Caco-2 (cell line): ENCODE measurements at regions not wholly inside any gene's neighbourhood (a gene's known extent, or its start where the extent isn't known, plus 50 kb on each side); places are given as distances from the start of the nearest gene placed in this dataset.
"Not testable (repeated sequence)": the region's sequence is repeated elsewhere in the genome, so short reads cannot be mapped to it uniquely, and the experiment has no call there.

ENCODE experiments used
- BruUV-seq: library from RNA; stranded (reverse); fragments of 400-500 nt; replicated peaks from 2 replicates; lab custom pipeline; 2021; lab: Mats Ljungman, UMichigan
- CTCF ChIA-PET: fragments of 300-600 bp; sonication (Branson Sonifier 250); formaldehyde crosslinking; loops from one replicate; lab custom pipeline; 2022; ENCODE audit warnings: antibody characterized with exemption; lab: Charles Lee
- POLR2A ChIA-PET: fragments of 300-600 bp; sonication (Branson Sonifier 250); formaldehyde crosslinking; loops from one replicate; lab custom pipeline; 2022; ENCODE audit warnings: antibody characterized with exemption; lab: Charles Lee
- DNase-seq, 2 experiments: peaks; one replicate each; pipeline versions ENCODE4 v3.0.0 to v3.0.0-alpha.2; 2020 to 2022
- H3K27me3 ChIP-seq: replicated peaks from 2 replicates; pipeline ENCODE4 v1.6.0; 2011; ENCODE audit warnings: low read length; ENCODE audit not compliant: control insufficient read depth, insufficient read depth
- H3K36me3 ChIP-seq: 2 replicates; pipeline ENCODE4 v1.5.1; 2011; ENCODE audit warnings: low read length; ENCODE audit not compliant: control insufficient read depth, insufficient read depth
- H3K4me1 ChIP-seq: fragments of 250-450 bp; sonication (Bioruptor Pico); 2 replicates; pipeline ENCODE4 v1.5.1; 2020; ENCODE audit warnings: mild to moderate bottlenecking
- H3K4me3 ChIP-seq: 2 replicates; pipeline ENCODE4 v1.5.1; 2011; ENCODE audit warnings: low read depth, mild to moderate bottlenecking, control low read depth, low read length
- H3K9me3 ChIP-seq: fragments of 250-450 bp; sonication (Bioruptor Pico); 2 replicates; pipeline ENCODE4 v1.5.1; 2020; ENCODE audit warnings: mild to moderate bottlenecking, moderate library complexity
- H3K27ac Mint-ChIP-seq: one replicate; pipeline ENCODE4 v1.8.0; 2022; ENCODE audit warnings: mixed read lengths; ENCODE audit not compliant: unreplicated experiment
- H3K27me3 Mint-ChIP-seq: one replicate; pipeline ENCODE4 v1.8.0; 2022; ENCODE audit warnings: mixed read lengths; ENCODE audit not compliant: insufficient read depth, unreplicated experiment
- H3K36me3 Mint-ChIP-seq: one replicate; pipeline ENCODE4 v1.8.0; 2022; ENCODE audit warnings: mild to moderate bottlenecking, mixed read lengths; ENCODE audit not compliant: insufficient read depth, unreplicated experiment
- H3K4me1 Mint-ChIP-seq: one replicate; pipeline ENCODE4 v1.8.0; 2022; ENCODE audit warnings: low read depth, mixed read lengths; ENCODE audit not compliant: unreplicated experiment
- H3K4me3 Mint-ChIP-seq: one replicate; pipeline ENCODE4 v1.8.0; 2022; ENCODE audit warnings: mild to moderate bottlenecking, moderate library complexity, mixed read lengths; ENCODE audit not compliant: unreplicated experiment
- H3K9me3 Mint-ChIP-seq: one replicate; pipeline ENCODE4 v1.8.0; 2022; ENCODE audit warnings: mixed read lengths; ENCODE audit not compliant: unreplicated experiment
- CTCF ChIP-seq, 2 experiments: fragments of 200-600 bp in 1 of 2; IDR thresholded peaks; 1 replicate in 1 of 2; 2 replicates in 1 of 2; pipeline versions ENCODE4 v1.5.1 to v1.8.0; 2011 to 2022; ENCODE audit warnings: antibody characterized with exemption in 1 of 2, control low read depth in 1 of 2, inconsistent platforms in 1 of 2, low read depth in 1 of 2, low read length in 1 of 2, mild to moderate bottlenecking in 1 of 2, moderate library complexity in 1 of 2; ENCODE audit not compliant: insufficient read depth in 1 of 2, severe bottlenecking in 1 of 2, unreplicated experiment in 1 of 2
- intact Hi-C: fragments of 100-400 bp; cut with micrococcal nuclease; formaldehyde crosslinking; loops from one replicate; pipeline ENCODE4 v1.10.0; 2022; ENCODE audit not compliant: unreplicated experiment

DNA sequence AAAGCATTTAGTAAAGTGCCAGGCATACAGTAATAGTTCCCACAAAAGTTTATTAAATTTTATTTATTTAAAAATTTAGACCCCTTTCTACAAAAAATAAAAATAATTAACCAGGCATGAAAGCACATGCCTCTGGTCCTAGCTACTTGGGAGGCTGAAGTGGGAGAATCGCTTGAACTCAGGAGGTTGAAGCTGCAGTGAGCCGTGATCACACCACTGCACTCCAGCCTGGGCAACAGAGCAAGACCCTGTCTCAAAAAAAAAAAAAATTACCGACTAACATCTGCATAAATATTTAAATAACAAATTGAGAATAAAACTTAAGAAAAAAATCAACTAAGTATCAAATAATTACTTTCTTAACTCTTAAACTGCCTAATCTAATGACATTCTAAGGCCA is 64.3 kb upstream of the TRIM24 start:
- ChIA-PET POLR2A (no interaction called here), CTCF (no interaction called here)
- H3K4me3 ChIP-seq, result no peak overlapping the region
- TF ChIP-seq CTCF (IDR thresholded peaks at IDR 0.05; ENCODE audit: insufficient read depth in 1 of 2, low read depth in 1 of 2, low read length in 1 of 2, severe bottlenecking in 1 of 2, unreplicated experiment in 1 of 2), result no peak
- no peak for DNase-seq
- H3K36me3 Mint-ChIP-seq, result peaks cover 22% of the 10 kb centered on the region
- H3K9me3 Mint-ChIP-seq, result peaks cover 32% of the 10 kb centered on the region
- H3K36me3 ChIP-seq, result peaks cover 2% of the 10 kb centered on the region; the same call in 1 of the 2 replicates
- H3K27me3 ChIP-seq, result no peaks in the 10 kb centered on the region
- no peaks in the 10 kb centered on the region for H3K27me3 Mint-ChIP-seq
- intact Hi-C loops, result loop anchor here (1.0 to 10.0 kb wide), 6 partner anchors 22 to 443 kb away; partner anchors contain the start of gene TRIM24
- peaks cover 17% of the 10 kb centered on the region for H3K4me1 Mint-ChIP-seq
- TSS peak; percentile 78 for BruUV-seq
- peak overlapping the region; percentile 97 for H3K27ac Mint-ChIP-seq
- peaks cover 15% of the 10 kb centered on the region for H3K4me1 ChIP-seq
- peak overlapping the region; percentile 67 for H3K4me3 Mint-ChIP-seq
- H3K9me3 ChIP-seq, result peaks cover 42% of the 10 kb centered on the region

GRCh38 chr7:138396251-138397070 is 63.6 kb upstream of the TRIM24 start:
- Histone ChIP-seq H3K27me3 (no peaks in the 10 kb centered on the region), H3K4me1 (peaks cover 15% of the 10 kb centered on the region), H3K9me3 (peaks cover 39% of the 10 kb centered on the region), H3K4me3 (no peak overlapping the region), H3K36me3 (peaks cover 2% of the 10 kb centered on the region; the same call in 1 of the 2 replicates)
- peaks cover 35% of the 10 kb centered on the region for H3K9me3 Mint-ChIP-seq
- TF ChIP-seq CTCF (IDR thresholded peaks at IDR 0.05; ENCODE audit: insufficient read depth in 1 of 2, low read depth in 1 of 2, low read length in 1 of 2, severe bottlenecking in 1 of 2, unreplicated experiment in 1 of 2), result no peak
- H3K4me1 Mint-ChIP-seq, result peaks cover 17% of the 10 kb centered on the region
- CTCF ChIA-PET, result no interaction called here
- peak overlapping the region; percentile 97 for H3K27ac Mint-ChIP-seq
- TSS peak; percentile 85 for BruUV-seq
- POLR2A ChIA-PET, result no interaction called here
- peak overlapping the region; percentile 67 for H3K4me3 Mint-ChIP-seq
- H3K27me3 Mint-ChIP-seq, result no peaks in the 10 kb centered on the region
- DNase-seq, result peak; percentile 93 to 95
- intact Hi-C loops, result loop anchor here (1.0 to 10.0 kb wide), 6 partner anchors 21 to 444 kb away; partner anchors contain the start of gene TRIM24
- peaks cover 22% of the 10 kb centered on the region for H3K36me3 Mint-ChIP-seq

GRCh38 chr7:138397071-138397433 is 63.0 kb upstream of the TRIM24 start:
- peak overlapping the region; percentile 67 for H3K4me3 Mint-ChIP-seq
- peaks cover 41% of the 10 kb centered on the region for H3K9me3 Mint-ChIP-seq
- H3K27me3 Mint-ChIP-seq, DNase-seq, H3K27me3 ChIP-seq, H3K36me3 ChIP-seq, CTCF ChIA-PET, BruUV-seq, H3K4me3 ChIP-seq, POLR2A ChIA-PET: not testable (repeated sequence)
- peak overlapping the region; percentile 97 for H3K27ac Mint-ChIP-seq
- H3K4me1 Mint-ChIP-seq, result peaks cover 23% of the 10 kb centered on the region
- intact Hi-C loops, result loop anchor here (2.0 to 10.0 kb wide), 4 partner anchors 64 to 445 kb away; partner anchors contain the start of gene TRIM24
- peaks cover 22% of the 10 kb centered on the region for H3K36me3 Mint-ChIP-seq
- H3K4me1 ChIP-seq, result peaks cover 15% of the 10 kb centered on the region
- H3K9me3 ChIP-seq, result peaks cover 37% of the 10 kb centered on the region
